GM23338 (cell line): ENCODE measurements at regions not wholly inside any gene's neighbourhood (a gene's known extent, or its start where the extent isn't known, plus 50 kb on each side); places are given as distances from the start of the nearest gene placed in this dataset.

Source experiments
- ATAC-seq: fragments of 200-7000 bp; cut with Tn5 transposase; 3 replicates; pipeline ENCODE4 v1.9.1; 2020
- DNase-seq: peaks from one replicate; pipeline ENCODE4 v3.0.0-alpha.2; 2015; ENCODE audit warnings: low spot score
- H2AFZ ChIP-seq: fragments of 200-600 bp; sonication (generic); 2 replicates; pipeline ENCODE4 v1.8.0; 2016; ENCODE audit warnings: antibody characterized with exemption, mild to moderate bottlenecking, moderate library complexity
- H3F3A ChIP-seq: fragments of 200-600 bp; sonication (generic); replicated peaks from 2 replicates; pipeline ENCODE4 v1.8.0; 2017; ENCODE audit warnings: antibody characterized with exemption, mixed run types, low read depth
- H3K27ac ChIP-seq: fragments of 200-600 bp; sonication (generic); 2 replicates; pipeline ENCODE4 v1.6.1; 2016; ENCODE audit warnings: low read depth
- H3K27me3 ChIP-seq: fragments of 200-600 bp; sonication (generic); 2 replicates; pipeline ENCODE4 v1.8.0; 2016; ENCODE audit warnings: mild to moderate bottlenecking, mixed run types, moderate library complexity; ENCODE audit not compliant: insufficient read depth
- H3K36me3 ChIP-seq: fragments of 200-600 bp; sonication (generic); 2 replicates; pipeline ENCODE4 v1.8.0; 2016; ENCODE audit warnings: mild to moderate bottlenecking; ENCODE audit not compliant: insufficient read depth
- H3K4me1 ChIP-seq: fragments of 200-600 bp; sonication (generic); 2 replicates; pipeline ENCODE4 v1.8.0; 2016; ENCODE audit warnings: mild to moderate bottlenecking, moderate library complexity; ENCODE audit not compliant: insufficient read depth
- H3K4me2 ChIP-seq: fragments of 200-600 bp; sonication (generic); 2 replicates; pipeline ENCODE4 v1.7.1; 2017; ENCODE audit warnings: mixed run types
- H3K4me3 ChIP-seq: fragments of 200-600 bp; sonication (generic); 2 replicates; pipeline ENCODE4 v1.6.1; 2016; ENCODE audit warnings: mixed run types
- H3K79me2 ChIP-seq: fragments of 200-600 bp; sonication (generic); replicated peaks from 2 replicates; pipeline ENCODE4 v1.8.0; 2017; ENCODE audit warnings: mild to moderate bottlenecking; ENCODE audit not compliant: insufficient read depth
- H3K9me2 ChIP-seq: fragments of 200-600 bp; sonication (generic); 2 replicates; pipeline ENCODE4 v1.8.0; 2017; ENCODE audit not compliant: insufficient read depth
- H4K20me1 ChIP-seq: fragments of 200-600 bp; sonication (generic); replicated peaks from 2 replicates; pipeline ENCODE4 v1.8.0; 2017; ENCODE audit warnings: mild to moderate bottlenecking; ENCODE audit not compliant: insufficient read depth
- H3K27ac Mint-ChIP-seq: 2 replicates; pipeline ENCODE4 v1.8.0; 2020; ENCODE audit warnings: inconsistent platforms, mild to moderate bottlenecking, moderate library complexity, mixed read lengths
- H3K27me3 Mint-ChIP-seq: 3 replicates; pipeline ENCODE4 v1.8.0; 2022; ENCODE audit warnings: low read depth, mild to moderate bottlenecking, moderate library complexity, mixed read lengths, inconsistent platforms; ENCODE audit not compliant: insufficient read depth, poor library complexity
- H3K36me3 Mint-ChIP-seq: 3 replicates; pipeline ENCODE4 v1.8.0; 2021; ENCODE audit warnings: low read depth, mild to moderate bottlenecking, inconsistent platforms, moderate library complexity, mixed read lengths
- H3K4me1 Mint-ChIP-seq: 3 replicates; pipeline ENCODE4 v1.8.0; 2020; ENCODE audit warnings: mild to moderate bottlenecking, inconsistent platforms, mixed read lengths
- H3K4me3 Mint-ChIP-seq: 3 replicates; pipeline ENCODE4 v1.8.0; 2021; ENCODE audit warnings: moderate library complexity, mild to moderate bottlenecking, inconsistent platforms, mixed read lengths
- H3K9me3 Mint-ChIP-seq: 3 replicates; pipeline ENCODE4 v1.8.0; 2020; ENCODE audit warnings: moderate library complexity, mild to moderate bottlenecking, inconsistent platforms, mixed read lengths
- EZH2 ChIP-seq: fragments of 200-600 bp; sonication (generic); IDR thresholded peaks from one replicate; pipeline ENCODE4 v1.8.0; 2017; ENCODE audit warnings: antibody characterized with exemption, mild to moderate bottlenecking, low read depth; ENCODE audit not compliant: unreplicated experiment
- EZH2phosphoT487 ChIP-seq: fragments of 200-600 bp; sonication (generic); IDR thresholded peaks from one replicate; pipeline ENCODE4 v1.8.1; 2018; ENCODE audit warnings: antibody characterized with exemption; ENCODE audit not compliant: unreplicated experiment
- JUNB ChIP-seq: IDR thresholded peaks from one replicate; pipeline ENCODE4 v1.6.1; 2016; ENCODE audit warnings: antibody characterized with exemption; ENCODE audit not compliant: unreplicated experiment
- NANOG ChIP-seq: IDR thresholded peaks from 2 replicates; pipeline ENCODE4 v1.6.1; 2016; ENCODE audit warnings: antibody characterized with exemption, borderline replicate concordance
- STAT1 ChIP-seq: IDR thresholded peaks from one replicate; pipeline ENCODE4 v1.6.1; 2016; ENCODE audit warnings: antibody characterized with exemption; ENCODE audit not compliant: unreplicated experiment
- ZNF331 ChIP-seq: fragments of 250-450 bp; sonication (Bioruptor Pico); IDR thresholded peaks from 2 replicates; pipeline ENCODE4 v1.5.0; 2020; ENCODE audit warnings: low read depth, mild to moderate bottlenecking, moderate library complexity
- TF ChIP-seq, protein P1 (sequence below): IDR thresholded peaks from 2 replicates; pipeline ENCODE4 v1.6.1; 2016; ENCODE audit warnings: antibody characterized with exemption
- TF ChIP-seq, protein P2 (sequence below): IDR thresholded peaks from one replicate; pipeline ENCODE4 v1.6.1; 2018; ENCODE audit warnings: antibody characterized with exemption; ENCODE audit not compliant: unreplicated experiment
- TF ChIP-seq, protein P3 (sequence below): fragments of 250-450 bp; sonication (Bioruptor Pico); IDR thresholded peaks from 2 replicates; pipeline ENCODE4 v1.5.0; 2020; ENCODE audit warnings: mild to moderate bottlenecking, moderate library complexity

DNA sequence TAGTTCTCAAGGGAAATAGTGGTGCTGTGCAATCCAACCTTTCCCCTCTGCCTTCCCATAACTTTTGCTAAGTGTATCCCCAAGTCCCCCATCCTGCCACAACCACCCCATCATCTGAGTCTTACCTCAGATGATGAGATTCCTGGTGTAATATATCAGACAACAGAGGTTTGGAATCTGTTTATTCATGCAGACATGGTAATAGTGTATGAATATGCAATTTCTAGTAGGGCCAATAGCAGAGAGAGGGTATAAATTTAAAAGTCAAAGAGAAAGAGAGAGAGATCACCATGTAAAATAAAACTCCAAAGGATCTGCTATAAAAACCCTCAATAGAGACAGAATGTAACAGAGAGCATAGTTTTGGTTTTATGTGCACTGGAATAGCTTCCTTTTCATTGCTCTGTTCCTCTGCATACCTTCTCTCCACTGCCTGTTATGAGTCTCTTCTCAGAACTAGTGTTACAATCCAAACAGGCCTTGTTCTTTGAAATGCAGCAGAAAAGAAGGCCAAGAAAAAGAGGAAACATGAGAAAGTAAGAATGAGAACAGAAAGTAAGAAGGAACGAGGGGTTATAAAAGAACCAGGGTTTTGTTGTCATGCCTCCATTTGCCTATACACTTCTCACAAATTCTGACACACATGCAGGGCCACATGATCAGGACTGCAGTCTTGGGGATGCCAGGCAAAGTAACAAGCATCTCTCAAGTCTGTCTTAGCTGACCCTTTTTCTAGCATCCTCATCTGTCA lies 278.0 kb downstream of the CETN3 start:
- no peaks in the 10 kb centered on the region for H3K36me3 ChIP-seq
- H3K79me2 ChIP-seq: no peaks in the 10 kb centered on the region
- H3K4me3 Mint-ChIP-seq: no peak overlapping the region
- H3K27ac Mint-ChIP-seq: no peak overlapping the region
- H3K27me3 Mint-ChIP-seq: peaks cover 4% of the 10 kb centered on the region
- H4K20me1 ChIP-seq: no peaks in the 10 kb centered on the region
- H3K27ac ChIP-seq: no peak overlapping the region
- no peaks in the 10 kb centered on the region for H3K36me3 Mint-ChIP-seq
- H3K4me1 Mint-ChIP-seq: peaks cover 11% of the 10 kb centered on the region; the same call in 2 of the 3 replicates
- peak overlapping the region; percentile 73 for H2AFZ ChIP-seq
- H3F3A ChIP-seq: no peaks in the 10 kb centered on the region
- no peaks in the 10 kb centered on the region for H3K9me3 Mint-ChIP-seq
- no peaks in the 10 kb centered on the region for H3K27me3 ChIP-seq
- no peak overlapping the region for H3K4me3 ChIP-seq
- DNase-seq (no peak), ATAC-seq (no peak)
- no peaks in the 10 kb centered on the region for H3K9me2 ChIP-seq
- no peak for TF ChIP-seq JUNB
- H3K4me1 ChIP-seq: peaks cover 7% of the 10 kb centered on the region
- H3K4me2 ChIP-seq: no peak overlapping the region

DNA sequence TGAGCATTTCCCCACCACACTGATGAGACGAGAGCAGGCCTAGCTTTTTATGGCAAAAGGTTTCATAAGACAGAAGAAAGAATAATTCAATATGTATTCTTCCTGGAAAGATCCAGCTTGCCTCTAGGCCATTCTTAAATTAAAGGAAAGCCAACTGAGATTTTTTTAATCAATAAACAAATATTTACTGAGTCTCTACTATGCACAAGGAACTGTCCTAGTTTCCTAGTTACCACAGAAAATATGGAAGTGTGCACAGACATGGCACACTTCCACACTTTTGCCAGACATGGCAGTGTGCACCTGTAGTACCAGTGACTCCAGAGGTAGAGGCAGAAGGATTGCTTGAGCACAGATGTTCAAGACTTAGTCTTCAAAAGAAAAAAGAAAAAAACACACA lies 281.0 kb downstream of the CETN3 start:
- ATAC-seq (no peak), DNase-seq (no peak)
- Mint-ChIP-seq H3K4me1 (peaks cover 11% of the 10 kb centered on the region; the same call in 2 of the 3 replicates), H3K27me3 (peaks cover 2% of the 10 kb centered on the region), H3K27ac (no peak overlapping the region; the same call in 1 of the 2 replicates), H3K4me3 (no peak overlapping the region), H3K36me3 (no peaks in the 10 kb centered on the region), H3K9me3 (no peaks in the 10 kb centered on the region)
- H3K79me2 ChIP-seq: no peaks in the 10 kb centered on the region
- peaks cover 7% of the 10 kb centered on the region for H3K4me1 ChIP-seq
- no peaks in the 10 kb centered on the region for H3K9me2 ChIP-seq
- no peak overlapping the region for H3K4me3 ChIP-seq
- no peak overlapping the region for H3K4me2 ChIP-seq
- H3K27ac ChIP-seq: no peak overlapping the region
- no peaks in the 10 kb centered on the region for H3F3A ChIP-seq
- TF ChIP-seq EZH2: no peak
- TF ChIP-seq NANOG: no peak
- TF ChIP-seq JUNB: no peak
- TF ChIP-seq EZH2phosphoT487: no peak
- TF ChIP-seq, protein P1, sequence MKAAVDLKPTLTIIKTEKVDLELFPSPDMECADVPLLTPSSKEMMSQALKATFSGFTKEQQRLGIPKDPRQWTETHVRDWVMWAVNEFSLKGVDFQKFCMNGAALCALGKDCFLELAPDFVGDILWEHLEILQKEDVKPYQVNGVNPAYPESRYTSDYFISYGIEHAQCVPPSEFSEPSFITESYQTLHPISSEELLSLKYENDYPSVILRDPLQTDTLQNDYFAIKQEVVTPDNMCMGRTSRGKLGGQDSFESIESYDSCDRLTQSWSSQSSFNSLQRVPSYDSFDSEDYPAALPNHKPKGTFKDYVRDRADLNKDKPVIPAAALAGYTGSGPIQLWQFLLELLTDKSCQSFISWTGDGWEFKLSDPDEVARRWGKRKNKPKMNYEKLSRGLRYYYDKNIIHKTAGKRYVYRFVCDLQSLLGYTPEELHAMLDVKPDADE: no peak
- no peak for TF ChIP-seq ZNF331 (CRISPR knock-in tag)
- TF ChIP-seq, protein P2, sequence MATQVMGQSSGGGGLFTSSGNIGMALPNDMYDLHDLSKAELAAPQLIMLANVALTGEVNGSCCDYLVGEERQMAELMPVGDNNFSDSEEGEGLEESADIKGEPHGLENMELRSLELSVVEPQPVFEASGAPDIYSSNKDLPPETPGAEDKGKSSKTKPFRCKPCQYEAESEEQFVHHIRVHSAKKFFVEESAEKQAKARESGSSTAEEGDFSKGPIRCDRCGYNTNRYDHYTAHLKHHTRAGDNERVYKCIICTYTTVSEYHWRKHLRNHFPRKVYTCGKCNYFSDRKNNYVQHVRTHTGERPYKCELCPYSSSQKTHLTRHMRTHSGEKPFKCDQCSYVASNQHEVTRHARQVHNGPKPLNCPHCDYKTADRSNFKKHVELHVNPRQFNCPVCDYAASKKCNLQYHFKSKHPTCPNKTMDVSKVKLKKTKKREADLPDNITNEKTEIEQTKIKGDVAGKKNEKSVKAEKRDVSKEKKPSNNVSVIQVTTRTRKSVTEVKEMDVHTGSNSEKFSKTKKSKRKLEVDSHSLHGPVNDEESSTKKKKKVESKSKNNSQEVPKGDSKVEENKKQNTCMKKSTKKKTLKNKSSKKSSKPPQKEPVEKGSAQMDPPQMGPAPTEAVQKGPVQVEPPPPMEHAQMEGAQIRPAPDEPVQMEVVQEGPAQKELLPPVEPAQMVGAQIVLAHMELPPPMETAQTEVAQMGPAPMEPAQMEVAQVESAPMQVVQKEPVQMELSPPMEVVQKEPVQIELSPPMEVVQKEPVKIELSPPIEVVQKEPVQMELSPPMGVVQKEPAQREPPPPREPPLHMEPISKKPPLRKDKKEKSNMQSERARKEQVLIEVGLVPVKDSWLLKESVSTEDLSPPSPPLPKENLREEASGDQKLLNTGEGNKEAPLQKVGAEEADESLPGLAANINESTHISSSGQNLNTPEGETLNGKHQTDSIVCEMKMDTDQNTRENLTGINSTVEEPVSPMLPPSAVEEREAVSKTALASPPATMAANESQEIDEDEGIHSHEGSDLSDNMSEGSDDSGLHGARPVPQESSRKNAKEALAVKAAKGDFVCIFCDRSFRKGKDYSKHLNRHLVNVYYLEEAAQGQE: no peak
- TF ChIP-seq, protein P3, sequence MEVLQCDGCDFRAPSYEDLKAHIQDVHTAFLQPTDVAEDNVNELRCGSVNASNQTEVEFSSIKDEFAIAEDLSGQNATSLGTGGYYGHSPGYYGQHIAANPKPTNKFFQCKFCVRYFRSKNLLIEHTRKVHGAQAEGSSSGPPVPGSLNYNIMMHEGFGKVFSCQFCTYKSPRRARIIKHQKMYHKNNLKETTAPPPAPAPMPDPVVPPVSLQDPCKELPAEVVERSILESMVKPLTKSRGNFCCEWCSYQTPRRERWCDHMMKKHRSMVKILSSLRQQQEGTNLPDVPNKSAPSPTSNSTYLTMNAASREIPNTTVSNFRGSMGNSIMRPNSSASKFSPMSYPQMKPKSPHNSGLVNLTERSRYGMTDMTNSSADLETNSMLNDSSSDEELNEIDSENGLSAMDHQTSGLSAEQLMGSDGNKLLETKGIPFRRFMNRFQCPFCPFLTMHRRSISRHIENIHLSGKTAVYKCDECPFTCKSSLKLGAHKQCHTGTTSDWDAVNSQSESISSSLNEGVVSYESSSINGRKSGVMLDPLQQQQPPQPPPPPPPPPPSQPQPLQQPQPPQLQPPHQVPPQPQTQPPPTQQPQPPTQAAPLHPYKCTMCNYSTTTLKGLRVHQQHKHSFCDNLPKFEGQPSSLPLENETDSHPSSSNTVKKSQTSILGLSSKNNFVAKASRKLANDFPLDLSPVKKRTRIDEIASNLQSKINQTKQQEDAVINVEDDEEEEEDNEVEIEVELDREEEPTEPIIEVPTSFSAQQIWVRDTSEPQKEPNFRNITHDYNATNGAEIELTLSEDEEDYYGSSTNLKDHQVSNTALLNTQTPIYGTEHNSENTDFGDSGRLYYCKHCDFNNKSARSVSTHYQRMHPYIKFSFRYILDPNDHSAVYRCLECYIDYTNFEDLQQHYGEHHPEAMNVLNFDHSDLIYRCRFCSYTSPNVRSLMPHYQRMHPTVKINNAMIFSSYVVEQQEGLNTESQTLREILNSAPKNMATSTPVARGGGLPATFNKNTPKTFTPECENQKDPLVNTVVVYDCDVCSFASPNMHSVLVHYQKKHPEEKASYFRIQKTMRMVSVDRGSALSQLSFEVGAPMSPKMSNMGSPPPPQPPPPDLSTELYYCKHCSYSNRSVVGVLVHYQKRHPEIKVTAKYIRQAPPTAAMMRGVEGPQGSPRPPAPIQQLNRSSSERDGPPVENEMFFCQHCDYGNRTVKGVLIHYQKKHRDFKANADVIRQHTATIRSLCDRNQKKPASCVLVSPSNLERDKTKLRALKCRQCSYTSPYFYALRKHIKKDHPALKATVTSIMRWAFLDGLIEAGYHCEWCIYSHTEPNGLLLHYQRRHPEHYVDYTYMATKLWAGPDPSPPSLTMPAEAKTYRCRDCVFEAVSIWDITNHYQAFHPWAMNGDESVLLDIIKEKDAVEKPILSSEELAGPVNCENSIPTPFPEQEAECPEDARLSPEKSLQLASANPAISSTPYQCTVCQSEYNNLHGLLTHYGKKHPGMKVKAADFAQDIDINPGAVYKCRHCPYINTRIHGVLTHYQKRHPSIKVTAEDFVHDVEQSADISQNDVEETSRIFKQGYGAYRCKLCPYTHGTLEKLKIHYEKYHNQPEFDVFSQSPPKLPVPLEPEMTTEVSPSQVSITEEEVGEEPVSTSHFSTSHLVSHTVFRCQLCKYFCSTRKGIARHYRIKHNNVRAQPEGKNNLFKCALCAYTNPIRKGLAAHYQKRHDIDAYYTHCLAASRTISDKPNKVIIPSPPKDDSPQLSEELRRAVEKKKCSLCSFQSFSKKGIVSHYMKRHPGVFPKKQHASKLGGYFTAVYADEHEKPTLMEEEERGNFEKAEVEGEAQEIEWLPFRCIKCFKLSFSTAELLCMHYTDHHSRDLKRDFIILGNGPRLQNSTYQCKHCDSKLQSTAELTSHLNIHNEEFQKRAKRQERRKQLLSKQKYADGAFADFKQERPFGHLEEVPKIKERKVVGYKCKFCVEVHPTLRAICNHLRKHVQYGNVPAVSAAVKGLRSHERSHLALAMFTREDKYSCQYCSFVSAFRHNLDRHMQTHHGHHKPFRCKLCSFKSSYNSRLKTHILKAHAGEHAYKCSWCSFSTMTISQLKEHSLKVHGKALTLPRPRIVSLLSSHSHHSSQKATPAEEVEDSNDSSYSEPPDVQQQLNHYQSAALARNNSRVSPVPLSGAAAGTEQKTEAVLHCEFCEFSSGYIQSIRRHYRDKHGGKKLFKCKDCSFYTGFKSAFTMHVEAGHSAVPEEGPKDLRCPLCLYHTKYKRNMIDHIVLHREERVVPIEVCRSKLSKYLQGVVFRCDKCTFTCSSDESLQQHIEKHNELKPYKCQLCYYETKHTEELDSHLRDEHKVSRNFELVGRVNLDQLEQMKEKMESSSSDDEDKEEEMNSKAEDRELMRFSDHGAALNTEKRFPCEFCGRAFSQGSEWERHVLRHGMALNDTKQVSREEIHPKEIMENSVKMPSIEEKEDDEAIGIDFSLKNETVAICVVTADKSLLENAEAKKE: no peak
- TF ChIP-seq STAT1: no peak
- H3K27me3 ChIP-seq: no peaks in the 10 kb centered on the region
- no peaks in the 10 kb centered on the region for H4K20me1 ChIP-seq
- no peak overlapping the region for H2AFZ ChIP-seq
- no peaks in the 10 kb centered on the region for H3K36me3 ChIP-seq
